Stimulated activated naive B cell treated with anti-CD40 and anti-IgM and Interleukin-4, amounts not matched to agents 10 μg/mL and 1 μg/mL and 100 μg/mL, for 72 hours (primary cell): ENCODE measurements at regions not wholly inside any gene's neighbourhood (a gene's known extent, or its start where the extent isn't known, plus 50 kb on each side); places are given as distances from the start of the nearest gene placed in this dataset.
A peak's percentile ranks its signal among the peaks of the same experiment; 100 is the strongest.

ENCODE experiments used
- ATAC-seq, 2 donors: fragments of 150-1000 bp; cut with Tn5 transposase; replicated peaks; 2 replicates each; pipeline ENCODE4 v1.10.0; 2021; ENCODE audit warnings: moderate library complexity in 1 of 2
- DNase-seq: peaks from one replicate; pipeline ENCODE4 v3.0.0; 2021
- H3K27ac Mint-ChIP-seq: one replicate; pipeline ENCODE4 v1.8.0; 2022; ENCODE audit warnings: mild to moderate bottlenecking, mixed read lengths
- H3K27me3 Mint-ChIP-seq, 2 donors: one replicate each; pipeline ENCODE4 v1.8.0; 2022; ENCODE audit warnings: mixed read lengths in 2 of 2
- H3K36me3 Mint-ChIP-seq, 2 donors: one replicate each; pipeline ENCODE4 v1.8.0; 2022; ENCODE audit warnings: mixed read lengths in 2 of 2, mild to moderate bottlenecking in 1 of 2
- H3K4me1 Mint-ChIP-seq, 2 donors: one replicate each; pipeline ENCODE4 v1.8.0; 2022; ENCODE audit warnings: mixed read lengths in 2 of 2, mild to moderate bottlenecking in 1 of 2
- H3K4me3 Mint-ChIP-seq, 2 donors: one replicate each; pipeline ENCODE4 v1.8.0; 2022; ENCODE audit warnings: mild to moderate bottlenecking in 2 of 2, mixed read lengths in 2 of 2, moderate library complexity in 1 of 2
- H3K9me3 Mint-ChIP-seq, 2 donors: one replicate each; pipeline ENCODE4 v1.8.0; 2022; ENCODE audit warnings: mixed read lengths in 2 of 2, mild to moderate bottlenecking in 1 of 2

- Mint-ChIP-seq H3K27me3 (peaks cover 0 to 6% of the 10 kb centered on the region in 2 donors), H3K9me3 (no peaks in the 10 kb centered on the region), H3K4me1 (no peaks in the 10 kb centered on the region)
Observed at GRCh38 chr10:8428654-8429053, 374.2 kb downstream of the GATA3 start.

GRCh38 chr10:8430321-8430720, 375.8 kb downstream of the GATA3 start:
- Mint-ChIP-seq H3K27ac (no peak overlapping the region), H3K27me3 (peaks cover 0 to 6% of the 10 kb centered on the region in 2 donors), H3K9me3 (no peaks in the 10 kb centered on the region), H3K4me1 (no peaks in the 10 kb centered on the region), H3K36me3 (no peaks in the 10 kb centered on the region), H3K4me3 (no peak overlapping the region)
- DNase-seq (no peak), ATAC-seq (no peak)

More at GRCh38 chr10:8428654-8429053, 374.2 kb downstream of the GATA3 start:
- no peak for DNase-seq
- H3K27ac Mint-ChIP-seq, result no peak overlapping the region
- no peaks in the 10 kb centered on the region for H3K36me3 Mint-ChIP-seq
- no peak for ATAC-seq
- no peak overlapping the region for H3K4me3 Mint-ChIP-seq

GRCh38 chr10:8431511-8431910, 377.0 kb downstream of the GATA3 start:
- DNase-seq (no peak), ATAC-seq (no peak)
- Mint-ChIP-seq H3K27ac (no peak overlapping the region), H3K36me3 (no peaks in the 10 kb centered on the region), H3K4me3 (no peak overlapping the region), H3K9me3 (no peaks in the 10 kb centered on the region), H3K4me1 (no peaks in the 10 kb centered on the region), H3K27me3 (peaks cover 0 to 6% of the 10 kb centered on the region in 2 donors)

- Mint-ChIP-seq H3K36me3 (no peaks in the 10 kb centered on the region), H3K4me3 (no peak overlapping the region), H3K27me3 (peaks cover 0 to 13% of the 10 kb centered on the region in 2 donors), H3K4me1 (no peaks in the 10 kb centered on the region), H3K27ac (no peak overlapping the region), H3K9me3 (no peaks in the 10 kb centered on the region)
- ATAC-seq, result no peak
- DNase-seq, result no peak
Observed at GRCh38 chr10:8435186-8436055, 380.9 kb downstream of the GATA3 start.

GRCh38 chr10:8437896-8438295, 383.4 kb downstream of the GATA3 start:
- no peak for ATAC-seq
- DNase-seq, result no peak
- Mint-ChIP-seq H3K36me3 (no peaks in the 10 kb centered on the region), H3K4me1 (no peaks in the 10 kb centered on the region), H3K9me3 (no peaks in the 10 kb centered on the region), H3K27ac (no peak overlapping the region), H3K4me3 (no peak overlapping the region), H3K27me3 (peaks cover 4 to 13% of the 10 kb centered on the region in 2 donors)

GRCh38 chr10:8438603-8439002, 384.1 kb downstream of the GATA3 start:
- H3K27me3 Mint-ChIP-seq, result peaks cover 8 to 19% of the 10 kb centered on the region in 2 donors
- no peak overlapping the region for H3K4me3 Mint-ChIP-seq
- DNase-seq (no peak), ATAC-seq (peak in 1 of 2 donors; percentile 12)
- no peaks in the 10 kb centered on the region for H3K36me3 Mint-ChIP-seq
- no peaks in the 10 kb centered on the region for H3K4me1 Mint-ChIP-seq
- H3K9me3 Mint-ChIP-seq, result no peaks in the 10 kb centered on the region
- no peak overlapping the region for H3K27ac Mint-ChIP-seq

GRCh38 chr10:8439040-8439439, 384.6 kb downstream of the GATA3 start:
- Mint-ChIP-seq H3K9me3 (no peaks in the 10 kb centered on the region), H3K4me1 (no peaks in the 10 kb centered on the region), H3K4me3 (no peak overlapping the region), H3K27ac (no peak overlapping the region), H3K36me3 (no peaks in the 10 kb centered on the region), H3K27me3 (peaks cover 8 to 19% of the 10 kb centered on the region in 2 donors)
- ATAC-seq (no peak), DNase-seq (no peak)

GRCh38 chr10:8444630-8445029, 390.1 kb downstream of the GATA3 start:
- ATAC-seq (peak; percentile 34 to 58), DNase-seq (no peak)
- H3K4me3 Mint-ChIP-seq, result no peak overlapping the region
- H3K36me3 Mint-ChIP-seq, result no peaks in the 10 kb centered on the region
- H3K27me3 Mint-ChIP-seq, result peaks cover 8 to 15% of the 10 kb centered on the region in 2 donors
- no peaks in the 10 kb centered on the region for H3K4me1 Mint-ChIP-seq
- no peaks in the 10 kb centered on the region for H3K9me3 Mint-ChIP-seq
- H3K27ac Mint-ChIP-seq, result no peak overlapping the region

- Mint-ChIP-seq H3K27me3 (peaks cover 10 to 13% of the 10 kb centered on the region in 2 donors), H3K4me3 (no peak overlapping the region), H3K9me3 (no peaks in the 10 kb centered on the region), H3K4me1 (no peaks in the 10 kb centered on the region), H3K36me3 (no peaks in the 10 kb centered on the region), H3K27ac (no peak overlapping the region)
- DNase-seq (no peak), ATAC-seq (no peak)
Observed at GRCh38 chr10:8445353-8445752, 390.9 kb downstream of the GATA3 start.

GRCh38 chr10:8449909-8450308, 395.4 kb downstream of the GATA3 start:
- H3K4me3 Mint-ChIP-seq, result no peak overlapping the region
- H3K27me3 Mint-ChIP-seq, result peaks cover 9% of the 10 kb centered on the region in 2 donors
- ATAC-seq (no peak), DNase-seq (no peak)
- H3K36me3 Mint-ChIP-seq, result no peaks in the 10 kb centered on the region
- no peaks in the 10 kb centered on the region for H3K4me1 Mint-ChIP-seq
- no peak overlapping the region for H3K27ac Mint-ChIP-seq
- H3K9me3 Mint-ChIP-seq, result no peaks in the 10 kb centered on the region

GRCh38 chr10:8453587-8453986, 399.1 kb downstream of the GATA3 start:
- DNase-seq (no peak), ATAC-seq (no peak)
- no peaks in the 10 kb centered on the region for H3K36me3 Mint-ChIP-seq
- H3K4me1 Mint-ChIP-seq, result no peaks in the 10 kb centered on the region
- no peak overlapping the region for H3K4me3 Mint-ChIP-seq
- H3K27ac Mint-ChIP-seq, result no peak overlapping the region
- H3K27me3 Mint-ChIP-seq, result peaks cover 9 to 18% of the 10 kb centered on the region in 2 donors
- H3K9me3 Mint-ChIP-seq, result peaks cover 0 to 5% of the 10 kb centered on the region in 2 donors

- DNase-seq, result no peak
- Mint-ChIP-seq H3K4me3 (no peak overlapping the region), H3K27ac (no peak overlapping the region), H3K4me1 (no peaks in the 10 kb centered on the region), H3K9me3 (peaks cover 0 to 8% of the 10 kb centered on the region in 2 donors), H3K36me3 (no peaks in the 10 kb centered on the region), H3K27me3 (peaks cover 9 to 18% of the 10 kb centered on the region in 2 donors)
- no peak for ATAC-seq
Observed at GRCh38 chr10:8454357-8454756, 399.9 kb downstream of the GATA3 start.

- ATAC-seq, result no peak
- Mint-ChIP-seq H3K4me3 (no peak overlapping the region), H3K27me3 (peaks cover 9 to 18% of the 10 kb centered on the region in 2 donors), H3K9me3 (peaks cover 0 to 8% of the 10 kb centered on the region in 2 donors), H3K27ac (no peak overlapping the region), H3K36me3 (no peaks in the 10 kb centered on the region), H3K4me1 (no peaks in the 10 kb centered on the region)
- no peak for DNase-seq
Observed at GRCh38 chr10:8455181-8455580, 400.7 kb downstream of the GATA3 start.

- Mint-ChIP-seq H3K27ac (no peak overlapping the region), H3K9me3 (peaks cover 0 to 8% of the 10 kb centered on the region in 2 donors), H3K27me3 (peaks cover 12 to 22% of the 10 kb centered on the region in 2 donors), H3K36me3 (no peaks in the 10 kb centered on the region), H3K4me3 (no peak overlapping the region), H3K4me1 (no peaks in the 10 kb centered on the region)
- DNase-seq (no peak), ATAC-seq (no peak)
Observed at GRCh38 chr10:8456386-8456785, 401.9 kb downstream of the GATA3 start.

- no peak for DNase-seq
- no peaks in the 10 kb centered on the region for H3K36me3 Mint-ChIP-seq
- no peak overlapping the region for H3K4me3 Mint-ChIP-seq
- ATAC-seq, result no peak
- no peaks in the 10 kb centered on the region for H3K4me1 Mint-ChIP-seq
- H3K9me3 Mint-ChIP-seq, result peaks cover 0 to 9% of the 10 kb centered on the region in 2 donors
- H3K27me3 Mint-ChIP-seq, result peaks cover 7 to 14% of the 10 kb centered on the region in 2 donors
- no peak overlapping the region for H3K27ac Mint-ChIP-seq
Observed at GRCh38 chr10:8460626-8461025, 406.1 kb downstream of the GATA3 start.
